Suprapubic skin (tissue), 4 donors: ENCODE measurements at regions not wholly inside any gene's neighbourhood (a gene's known extent, or its start where the extent isn't known, plus 50 kb on each side); places are given as distances from the start of the nearest gene placed in this dataset.

ENCODE experiments used
- DNase-seq, 2 donors: peaks; one replicate each; pipeline ENCODE4 v3.0.0-alpha.2; 2019; ENCODE audit warnings: low spot score in 2 of 2
- H3K27ac ChIP-seq: fragments of 200-600 bp; sonication (generic); one replicate; pipeline ENCODE4 v1.5.1; 2019
- H3K27me3 ChIP-seq: fragments of 200-600 bp; sonication (generic); one replicate; pipeline ENCODE4 v1.5.1; 2019
- H3K36me3 ChIP-seq: fragments of 200-600 bp; sonication (generic); one replicate; pipeline ENCODE4 v1.5.1; 2019
- H3K4me1 ChIP-seq: fragments of 200-600 bp; sonication (generic); one replicate; pipeline ENCODE4 v1.5.1; 2019
- H3K4me3 ChIP-seq: fragments of 200-600 bp; sonication (generic); one replicate; pipeline ENCODE4 v1.5.1; 2019; ENCODE audit warnings: mild to moderate bottlenecking
- H3K9me3 ChIP-seq: fragments of 200-600 bp; sonication (generic); one replicate; pipeline ENCODE4 v1.5.1; 2019
- CTCF ChIP-seq, 2 donors: fragments of 200-600 bp in 1 of 2; fragments of 450-650 bp in 1 of 2; sonication (generic) in 1 of 2; IDR thresholded peaks; one replicate each; pipeline ENCODE4 v1.5.1; 2016 to 2019; ENCODE audit warnings: antibody characterized with exemption in 2 of 2, mild to moderate bottlenecking in 1 of 2, moderate library complexity in 1 of 2
- EP300 ChIP-seq: sonication (generic); formaldehyde crosslinking; IDR thresholded peaks from one replicate; pipeline ENCODE4 v1.6.1; 2017; ENCODE audit warnings: antibody characterized with exemption
- POLR2A ChIP-seq, 2 donors: fragments of 450-650 bp; IDR thresholded peaks; one replicate each; pipeline ENCODE4 v1.6.1; 2017; ENCODE audit warnings: antibody characterized with exemption in 2 of 2, mild to moderate bottlenecking in 2 of 2, moderate library complexity in 2 of 2
- POLR2AphosphoS5 ChIP-seq, 3 donors: sonication (generic); formaldehyde crosslinking; IDR thresholded peaks; one replicate each; pipeline ENCODE4 v1.6.1; 2017; ENCODE audit warnings: antibody characterized with exemption in 3 of 3
- WGBS: methylation state at CpG from one replicate; pipeline ENCODE4 v1.1.5; 2018; 5-methylcytosine and 5-hydroxymethylcytosine counted together

GRCh38 chr6:71403422-71404134 is 115.0 kb downstream of the OGFRL1 start:
- peak overlapping the region; percentile 37 for H3K27ac ChIP-seq
- no peaks in the 10 kb centered on the region for H3K9me3 ChIP-seq
- H3K36me3 ChIP-seq, result no peaks in the 10 kb centered on the region
- WGBS, result 66% methylated on average over 9 of the region's 9 CpGs
- H3K4me1 ChIP-seq, result no peaks in the 10 kb centered on the region
- DNase-seq, result no peak
- no peak overlapping the region for H3K4me3 ChIP-seq
- no peak for TF ChIP-seq POLR2AphosphoS5 (IDR thresholded peaks at IDR 0.05)
- no peak for TF ChIP-seq EP300
- no peak for TF ChIP-seq CTCF (IDR thresholded peaks at IDR 0.05)
- no peak for TF ChIP-seq POLR2A (IDR thresholded peaks at IDR 0.05)
- no peaks in the 10 kb centered on the region for H3K27me3 ChIP-seq

GRCh38 chr6:71404145-71404966 is 115.7 kb downstream of the OGFRL1 start:
- no peak for TF ChIP-seq POLR2AphosphoS5 (IDR thresholded peaks at IDR 0.05)
- no peak for TF ChIP-seq EP300
- TF ChIP-seq CTCF (IDR thresholded peaks at IDR 0.05), result no peak
- no peak for TF ChIP-seq POLR2A (IDR thresholded peaks at IDR 0.05)
- no peaks in the 10 kb centered on the region for H3K4me1 ChIP-seq
- no peaks in the 10 kb centered on the region for H3K9me3 ChIP-seq
- 57% methylated on average over 4 of the region's 4 CpGs for WGBS
- H3K4me3 ChIP-seq, result no peak overlapping the region
- H3K27me3 ChIP-seq, result no peaks in the 10 kb centered on the region
- H3K36me3 ChIP-seq, result no peaks in the 10 kb centered on the region
- H3K27ac ChIP-seq, result peak overlapping the region; percentile 30
- DNase-seq, result no peak

- Histone ChIP-seq H3K36me3 (no peaks in the 10 kb centered on the region), H3K4me1 (peaks cover 3% of the 10 kb centered on the region), H3K4me3 (no peak overlapping the region), H3K9me3 (no peaks in the 10 kb centered on the region), H3K27me3 (no peaks in the 10 kb centered on the region), H3K27ac (no peak overlapping the region)
- TF ChIP-seq POLR2A (IDR thresholded peaks at IDR 0.05) (no peak), CTCF (IDR thresholded peaks at IDR 0.05) (no peak)
- 31% methylated on average over 1 of the region's 1 CpG for WGBS
- DNase-seq, result no peak
Observed at GRCh38 chr6:71404967-71405278, 116.3 kb downstream of the OGFRL1 start.

- no peak overlapping the region for H3K27ac ChIP-seq
Observed at GRCh38 chr6:71405416-71405815, 116.8 kb downstream of the OGFRL1 start.

More at GRCh38 chr6:71405416-71405815, 116.8 kb downstream of the OGFRL1 start:
- Histone ChIP-seq H3K4me3 (no peak overlapping the region), H3K36me3 (no peaks in the 10 kb centered on the region), H3K4me1 (peaks cover 3% of the 10 kb centered on the region), H3K27me3 (no peaks in the 10 kb centered on the region), H3K9me3 (no peaks in the 10 kb centered on the region)
- TF ChIP-seq EP300 (no peak), CTCF (IDR thresholded peaks at IDR 0.05) (no peak), POLR2A (IDR thresholded peaks at IDR 0.05) (no peak), POLR2AphosphoS5 (IDR thresholded peaks at IDR 0.05) (no peak)
- WGBS, result 70% methylated on average over 1 of the region's 1 CpG
- DNase-seq, result no peak
